Renal cortex interstitium (tissue), 11 donors: ENCODE measurements at regions not wholly inside any gene's neighbourhood (a gene's known extent, or its start where the extent isn't known, plus 50 kb on each side); places are given as distances from the start of the nearest gene placed in this dataset.
A peak's percentile ranks its signal among the peaks of the same experiment; 100 is the strongest.

ENCODE experiments used
- DNase-seq, 11 donors: peaks; one replicate each; pipeline ENCODE4 v3.0.0-alpha.2; 2013; ENCODE audit warnings: low read depth in 9 of 11, low spot score in 4 of 11; ENCODE audit errors: extremely low read depth in 1 of 11

DNA sequence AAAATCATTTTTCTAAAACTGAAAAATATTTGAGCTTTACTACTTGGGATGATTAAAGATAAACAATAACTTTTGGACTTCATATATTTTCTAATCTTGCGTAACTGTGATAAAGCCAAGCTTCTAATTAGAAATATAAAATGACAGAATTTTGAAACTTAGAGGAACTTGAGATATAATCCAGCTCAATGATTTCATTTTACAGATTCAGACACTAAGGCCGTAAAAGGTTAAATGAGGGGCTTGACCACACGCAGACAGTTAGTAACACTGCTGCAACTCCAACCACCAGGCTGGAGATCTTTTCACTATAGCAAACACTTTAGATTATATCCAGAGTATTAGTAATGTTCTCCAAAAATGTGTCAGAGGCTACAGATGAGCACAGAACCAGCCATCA lies 445.5 kb downstream of the ZEB2 start:
- DNase-seq: no peak

DNA sequence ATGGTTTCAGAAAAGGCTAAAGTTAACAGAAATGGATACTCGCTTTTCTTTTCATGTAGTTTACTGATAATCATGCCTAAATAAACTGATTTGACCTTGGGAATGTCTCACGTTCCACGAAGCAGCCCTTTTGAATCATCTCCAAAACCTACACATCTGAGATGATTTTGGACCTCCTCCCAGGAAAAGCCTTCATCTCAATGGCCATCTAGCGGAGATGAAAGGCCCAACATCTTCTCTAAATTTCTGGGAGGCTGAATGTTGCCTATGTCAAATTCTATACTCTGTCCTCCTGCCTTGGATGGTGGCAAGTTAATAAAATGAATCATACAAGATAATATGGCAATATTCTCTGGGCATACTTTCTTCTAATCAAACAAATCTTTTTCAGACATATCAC lies 448.5 kb downstream of the ZEB2 start:
- peak in 3 of 11 donors; percentile 25 to 46 (median 34) for DNase-seq

DNA sequence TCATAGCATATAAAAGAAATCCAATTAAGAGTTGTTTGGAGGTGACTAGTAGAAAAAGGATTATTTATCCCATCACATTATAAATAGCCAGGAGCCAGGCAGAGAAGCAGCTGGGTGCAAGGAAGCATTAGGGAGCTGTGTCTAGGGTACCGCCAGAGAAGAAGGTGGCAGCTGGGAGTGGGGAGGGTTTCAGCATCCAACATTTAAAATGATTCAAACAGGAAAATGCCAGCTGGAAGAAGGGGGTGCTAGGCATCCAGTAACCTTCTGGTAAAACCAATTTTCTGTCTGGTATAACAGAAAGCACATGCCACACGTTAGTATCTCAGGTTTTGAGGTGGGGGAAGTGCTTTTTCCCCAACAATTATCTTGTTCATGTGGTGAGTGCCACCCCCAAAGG lies 452.4 kb downstream of the ZEB2 start:
- DNase-seq: no peak

DNA sequence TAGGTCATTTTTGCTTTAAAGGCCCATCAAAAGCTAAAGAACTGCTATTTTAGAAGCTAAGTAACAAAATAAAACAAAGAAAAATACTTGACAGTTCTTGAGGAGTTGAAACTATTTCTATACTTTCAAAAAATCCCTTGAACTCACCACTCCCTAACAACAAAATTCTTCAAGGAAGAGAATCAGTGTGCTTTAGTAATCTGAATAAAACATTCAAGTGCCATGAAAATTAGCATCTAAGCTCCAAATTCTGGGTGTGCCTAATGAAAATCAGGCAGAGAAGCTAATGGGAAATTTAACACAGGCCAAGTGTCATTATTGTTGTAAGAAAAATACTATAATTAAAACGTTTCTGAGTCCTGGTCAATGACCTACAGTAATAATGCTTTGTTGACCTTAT lies 456.3 kb downstream of the ZEB2 start:
- no peak for DNase-seq

DNA sequence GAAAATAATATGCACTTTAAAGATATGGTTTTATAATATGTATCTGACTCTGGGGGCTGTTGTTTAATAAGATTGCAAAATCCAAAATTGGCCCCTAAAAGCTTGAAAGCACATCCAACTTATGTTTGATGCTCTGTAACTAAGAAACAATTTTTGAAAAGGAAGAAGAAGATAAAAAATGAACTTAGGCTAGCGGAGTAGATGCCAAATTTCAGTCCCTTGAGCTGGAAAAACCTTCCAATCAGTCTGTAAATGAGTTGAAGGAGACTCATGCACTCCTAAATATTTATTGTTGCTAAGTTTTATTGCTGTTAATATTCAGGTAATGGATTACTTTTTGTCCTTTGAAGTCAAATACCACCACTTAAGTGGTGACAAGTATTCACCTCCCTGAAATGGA lies 465.0 kb downstream of the ZEB2 start:
- DNase-seq: no peak

- DNase-seq: no peak
Observed at GRCh38 chr2:144052083-144052482, 467.8 kb downstream of the ZEB2 start.

- DNase-seq: no peak
Observed at GRCh38 chr2:144049137-144049536, 470.8 kb downstream of the ZEB2 start.

DNA sequence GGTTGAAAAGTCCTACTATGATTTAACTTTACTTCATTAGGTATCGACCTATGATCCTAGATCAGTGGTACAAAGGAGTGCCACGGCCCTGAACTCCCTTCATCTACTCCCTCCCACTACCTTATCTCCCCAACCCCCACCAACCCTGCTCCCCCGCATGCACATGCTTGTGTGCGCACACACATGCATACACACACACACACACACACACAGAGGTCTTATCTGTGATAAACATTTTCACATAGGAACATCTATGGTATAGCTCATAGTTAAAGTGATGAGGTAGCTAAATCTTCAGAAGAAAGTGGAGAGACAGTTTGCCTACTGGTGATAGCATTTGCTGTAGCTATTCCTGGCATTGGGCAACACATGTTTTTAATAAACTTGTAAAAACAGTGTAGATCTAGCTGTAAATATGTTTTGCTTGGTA lies 471.3 kb downstream of the ZEB2 start:
- no peak for DNase-seq

DNA sequence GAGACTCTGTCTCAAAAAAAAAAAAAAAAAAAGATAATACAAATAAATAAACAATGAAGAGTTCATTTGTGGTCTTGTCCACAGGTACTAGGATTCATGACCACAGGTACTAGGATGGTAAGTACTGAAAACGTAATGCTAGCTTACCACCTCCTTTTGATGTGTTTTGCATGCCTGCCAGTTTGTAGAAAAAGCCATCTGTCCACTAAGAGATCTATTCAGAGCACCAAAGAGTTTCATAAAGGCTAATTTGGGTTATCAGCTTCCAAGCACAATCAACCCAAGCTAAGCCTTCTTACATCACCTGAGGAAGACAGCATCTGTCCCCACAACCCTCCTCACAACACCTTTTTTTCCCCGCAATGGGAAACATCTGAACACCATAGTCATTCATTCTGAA lies 477.2 kb downstream of the ZEB2 start:
- DNase-seq: no peak

GRCh38 chr2:144041612-144042011 lies 478.3 kb downstream of the ZEB2 start:
- DNase-seq: no peak

GRCh38 chr2:144040834-144041233 lies 479.1 kb downstream of the ZEB2 start:
- DNase-seq: no peak

DNA sequence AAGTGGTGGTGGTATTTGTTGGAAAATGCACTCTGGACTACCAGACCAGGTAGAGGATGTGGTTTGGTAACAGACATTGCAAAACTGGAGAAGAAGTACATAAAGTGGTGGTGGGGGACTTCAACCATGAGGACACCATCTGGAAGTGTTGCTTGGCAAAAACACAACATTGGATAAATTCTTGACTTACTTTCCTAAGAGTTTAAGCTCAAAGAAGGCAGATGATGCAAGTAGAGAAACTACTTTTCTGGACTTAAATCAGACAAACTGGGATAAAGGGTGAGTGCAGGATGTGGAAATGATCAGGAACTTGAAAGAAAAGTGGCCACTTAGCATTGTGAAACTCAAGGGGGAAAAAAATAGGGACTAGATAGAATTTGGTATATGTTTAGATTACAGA lies 487.4 kb downstream of the ZEB2 start:
- no peak for DNase-seq

- no peak for DNase-seq
Observed at GRCh38 chr2:144030791-144031190, 489.1 kb downstream of the ZEB2 start.

- no peak for DNase-seq
Observed at GRCh38 chr2:144027593-144027992, 492.3 kb downstream of the ZEB2 start.

DNA sequence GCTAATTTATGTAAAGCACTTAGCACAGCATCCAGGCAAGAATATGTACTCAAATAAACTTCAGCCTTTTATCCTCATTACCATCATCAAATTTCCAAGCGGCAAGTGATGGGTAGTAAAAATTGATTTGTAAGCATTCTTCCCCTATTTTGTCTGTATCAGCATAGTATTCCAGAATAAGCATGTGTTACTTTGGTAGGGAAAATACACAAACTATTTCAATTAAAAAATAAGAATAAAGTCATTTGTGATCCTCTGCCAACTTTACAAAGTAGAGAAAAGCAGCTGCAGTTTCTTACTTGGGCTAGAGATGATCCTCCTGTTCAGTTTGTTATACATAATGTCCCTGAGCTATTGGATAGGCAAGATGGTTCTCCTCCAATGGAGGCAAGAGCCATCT lies 493.2 kb downstream of the ZEB2 start:
- DNase-seq: peak in 7 of 11 donors; percentile 4 to 44 (median 24)

DNA sequence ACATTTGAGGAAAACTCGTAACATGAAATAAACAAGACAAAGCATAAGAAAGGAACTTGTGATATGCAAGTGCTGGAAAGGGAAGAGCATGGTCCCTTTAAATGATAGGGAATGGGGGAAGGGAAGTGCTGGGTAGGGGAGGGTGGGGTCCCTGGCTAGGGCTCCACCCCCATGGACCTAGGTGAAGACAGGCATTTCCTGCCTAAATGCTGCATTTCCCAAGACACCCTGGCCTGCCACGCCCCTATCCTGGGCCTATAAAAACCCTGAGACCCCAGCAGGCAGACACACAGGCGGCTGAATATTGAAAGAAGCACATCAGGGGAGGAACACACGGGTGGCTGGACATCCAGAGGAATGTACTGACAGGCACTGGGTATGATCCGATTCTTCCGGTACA lies 499.9 kb downstream of the ZEB2 start:
- DNase-seq: no peak

DNA sequence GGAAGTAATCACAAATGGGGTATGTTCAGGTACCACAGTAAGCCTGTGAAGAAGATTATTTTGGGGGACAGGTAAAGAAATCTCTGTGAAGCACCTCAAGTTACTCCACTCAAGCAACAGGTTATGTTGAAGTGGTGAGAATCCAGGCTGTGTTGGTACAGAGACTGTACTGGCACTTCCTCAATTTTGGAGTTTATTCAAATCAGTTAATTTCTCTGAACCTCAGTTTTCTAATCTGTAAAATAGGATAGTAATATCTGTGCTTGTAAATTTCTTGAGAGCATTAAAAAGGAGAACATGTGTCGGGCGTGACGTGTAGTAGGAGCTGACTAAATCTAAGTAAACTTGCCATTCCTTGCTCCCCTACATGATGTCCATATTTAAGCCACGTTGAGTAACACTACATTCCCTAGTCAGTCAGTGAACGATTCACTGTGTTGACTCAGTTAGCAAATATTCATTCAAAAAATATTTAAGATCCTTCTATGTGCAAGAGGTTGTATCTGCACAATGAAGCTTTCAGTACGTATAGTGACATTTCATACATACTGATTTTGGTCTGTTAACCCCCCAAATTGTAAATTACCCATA lies 504.2 kb downstream of the ZEB2 start:
- DNase-seq: no peak

- DNase-seq: no peak
Observed at GRCh38 chr2:144015036-144015435, 504.9 kb downstream of the ZEB2 start.

DNA sequence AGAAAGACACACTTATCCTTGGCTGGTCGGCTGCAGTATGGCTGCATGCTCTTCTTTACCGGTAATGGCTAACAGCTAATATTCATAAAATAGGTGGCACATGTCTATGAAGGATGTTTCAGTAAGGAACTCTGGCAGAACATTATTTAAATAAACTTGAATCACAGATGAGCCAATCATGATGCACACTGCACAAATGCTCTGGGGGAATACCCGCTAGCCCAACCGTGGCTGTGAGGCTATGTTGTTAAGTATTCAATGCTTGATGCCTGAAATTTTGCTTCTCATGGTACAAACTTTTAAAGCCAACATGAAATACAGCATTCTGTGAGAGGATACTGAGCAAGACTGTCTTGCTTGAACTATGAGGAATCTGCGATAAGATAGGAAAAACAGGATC lies 505.8 kb downstream of the ZEB2 start:
- no peak for DNase-seq

DNA sequence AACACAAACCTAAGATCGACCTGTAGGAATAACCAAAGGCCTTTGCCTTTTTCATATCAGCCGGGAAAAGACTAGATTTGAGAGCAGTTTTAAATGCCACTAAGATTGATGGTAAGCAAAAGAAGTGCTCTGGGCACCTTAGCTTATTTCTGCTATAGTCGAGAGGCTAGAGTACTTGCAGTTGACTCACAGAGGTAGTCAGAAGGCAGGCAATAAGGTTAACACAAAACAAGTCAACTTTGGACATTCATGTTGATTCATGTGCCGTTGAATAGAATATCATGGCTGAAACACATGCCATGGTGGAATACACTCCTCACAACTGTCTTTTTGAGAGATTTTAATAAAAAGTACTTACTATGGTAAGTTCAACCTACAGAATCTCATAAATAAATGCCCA lies 507.6 kb downstream of the ZEB2 start:
- no peak for DNase-seq

- no peak for DNase-seq
Observed at GRCh38 chr2:144011553-144011952, 508.4 kb downstream of the ZEB2 start.

DNA sequence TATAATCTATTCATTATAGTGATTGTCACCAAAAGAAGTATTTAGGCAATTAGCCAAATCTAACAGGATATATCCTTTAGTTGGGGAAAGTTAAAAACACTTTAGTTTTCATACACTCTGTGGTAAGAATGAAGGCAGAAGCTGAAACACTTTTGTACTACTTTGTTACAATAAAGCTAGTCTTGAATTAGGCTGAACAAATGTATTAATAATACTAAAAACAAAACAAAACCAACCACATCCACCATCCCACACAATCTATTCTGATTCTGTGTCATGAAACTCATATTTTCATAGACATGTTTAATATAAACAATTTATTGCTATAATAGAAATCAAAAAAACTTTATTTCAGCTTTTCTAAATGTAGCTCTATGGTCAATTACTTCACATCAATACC lies 508.8 kb downstream of the ZEB2 start:
- no peak for DNase-seq
